B cell (primary cell): ENCODE measurements at regions not wholly inside any gene's neighbourhood (a gene's known extent, or its start where the extent isn't known, plus 50 kb on each side); places are given as distances from the start of the nearest gene placed in this dataset.

Source experiments
- ATAC-seq: fragments of 200-7000 bp; cut with Tn5 transposase; one replicate; pipeline ENCODE4 v1.10.0; 2021; ENCODE audit warnings: low read depth, mild to moderate bottlenecking, moderate number of reproducible peaks, moderate library complexity
- CTCF ChIA-PET: fragments of 350-600 bp; sonication (Branson Sonifier 250); formaldehyde crosslinking; loops from one replicate; lab custom pipeline; 2021; ENCODE audit warnings: antibody characterized with exemption, inconsistent platforms; lab: Charles Lee
- POLR2A ChIA-PET: fragments of 350-600 bp; sonication (Branson Sonifier 250); formaldehyde crosslinking; loops from one replicate; lab custom pipeline; 2021; ENCODE audit warnings: antibody characterized with exemption; lab: Charles Lee
- DNase-seq: peaks from one replicate; pipeline ENCODE4 v3.0.0; 2013
- H2AFZ ChIP-seq: 2 replicates; pipeline ENCODE4 v1.6.1; 2012; ENCODE audit warnings: mild to moderate bottlenecking, low read depth, low read length; ENCODE audit not compliant: insufficient read depth, poor library complexity, severe bottlenecking
- H3K27ac ChIP-seq, 2 donors: 1 replicate in 1 of 2; 2 replicates in 1 of 2; pipeline ENCODE4 v1.5.1; 2012 to 2013; ENCODE audit warnings: low read length in 2 of 2, mild to moderate bottlenecking in 2 of 2, moderate library complexity in 1 of 2
- H3K27me3 ChIP-seq, 4 experiments: fragments of 200-600 bp in 1 of 4; sonication (generic) in 1 of 4; replicated peaks in 1 of 4; 1 replicate in 2 of 4; 2 replicates in 2 of 4; pipeline versions ENCODE4 v1.6.1 to v1.7.0; 2013 to 2016; ENCODE audit warnings: low read length in 3 of 4, mild to moderate bottlenecking in 2 of 4, mixed read lengths in 1 of 4, moderate library complexity in 1 of 4; ENCODE audit not compliant: insufficient read depth in 4 of 4, control insufficient read depth in 3 of 4; ENCODE audit errors: control extremely low read depth in 1 of 4
- H3K36me3 ChIP-seq, 2 experiments: replicated peaks in 1 of 2; 1 replicate in 1 of 2; 2 replicates in 1 of 2; pipeline versions ENCODE4 v1.6.1 to v1.7.1; 2013; ENCODE audit warnings: low read length in 1 of 2; ENCODE audit not compliant: insufficient read depth in 2 of 2, control insufficient read depth in 1 of 2; ENCODE audit errors: control extremely low read depth in 1 of 2, extremely low read depth in 1 of 2
- H3K4me1 ChIP-seq, 2 donors: fragments of 200-600 bp in 1 of 2; sonication (generic) in 1 of 2; 1 replicate in 1 of 2; 2 replicates in 1 of 2; pipeline versions ENCODE4 v1.5.1 to v1.6.1; 2013 to 2017; ENCODE audit warnings: low read length in 2 of 2; ENCODE audit not compliant: control insufficient read depth in 2 of 2, insufficient read depth in 2 of 2
- H3K4me2 ChIP-seq: replicated peaks from 2 replicates; pipeline ENCODE3; 2012; ENCODE audit warnings: mild to moderate bottlenecking, low read depth, low read length; ENCODE audit not compliant: poor library complexity, severe bottlenecking
- H3K4me3 ChIP-seq, 5 experiments: fragments of 200-600 bp in 1 of 5; sonication (generic) in 1 of 5; 1 replicate in 3 of 5; 2 replicates in 2 of 5; pipeline versions ENCODE4 v1.5.1 to v1.7.0; 2011 to 2016; ENCODE audit warnings: low read length in 4 of 5, mild to moderate bottlenecking in 4 of 5, low read depth in 2 of 5, control low read depth in 1 of 5, moderate library complexity in 1 of 5; ENCODE audit not compliant: insufficient read depth in 1 of 5; ENCODE audit errors: control extremely low read depth in 1 of 5, extremely low read depth in 1 of 5
- H3K79me2 ChIP-seq: fragments of 200-600 bp; sonication (generic); one replicate; pipeline ENCODE4 v1.6.0; 2016; ENCODE audit warnings: low read length; ENCODE audit not compliant: control insufficient read depth, insufficient read depth
- H3K9ac ChIP-seq: fragments of 200-600 bp; sonication (generic); 2 replicates; pipeline ENCODE4 v1.6.1; 2017; ENCODE audit warnings: mild to moderate bottlenecking, low read length, moderate library complexity
- H3K9me3 ChIP-seq, 3 donors: one replicate each; pipeline versions ENCODE4 v1.6.1 to v1.7.1; 2013; ENCODE audit warnings: low read length in 2 of 3; ENCODE audit not compliant: control insufficient read depth in 2 of 3, insufficient read depth in 1 of 3; ENCODE audit errors: control extremely low read depth in 1 of 3
- H4K20me1 ChIP-seq: 2 replicates; pipeline ENCODE4 v1.6.0; 2012; ENCODE audit warnings: mild to moderate bottlenecking, low read length; ENCODE audit not compliant: insufficient read depth, control insufficient read depth, poor library complexity, severe bottlenecking
- H3K27ac Mint-ChIP-seq: one replicate; pipeline ENCODE4 v1.8.0; 2021; ENCODE audit warnings: mixed read lengths
- H3K27me3 Mint-ChIP-seq: one replicate; pipeline ENCODE4 v1.8.0; 2021; ENCODE audit warnings: mixed read lengths
- H3K4me1 Mint-ChIP-seq: one replicate; pipeline ENCODE4 v1.8.0; 2021; ENCODE audit warnings: mixed read lengths
- H3K4me3 Mint-ChIP-seq: one replicate; pipeline ENCODE4 v1.8.0; 2021; ENCODE audit warnings: mixed read lengths
- H3K9me3 Mint-ChIP-seq: one replicate; pipeline ENCODE4 v1.8.0; 2022; ENCODE audit warnings: mixed read lengths; ENCODE audit not compliant: insufficient read depth
- CTCF ChIP-seq: fragments of 200-600 bp; IDR thresholded peaks from one replicate; pipeline ENCODE4 v1.8.0; 2022; ENCODE audit warnings: antibody characterized with exemption, mild to moderate bottlenecking
- EZH2 ChIP-seq: IDR thresholded peaks from 2 replicates; pipeline ENCODE4 v1.6.1; 2012; ENCODE audit warnings: borderline replicate concordance, low read depth, mild to moderate bottlenecking, moderate library complexity, low read length; ENCODE audit not compliant: insufficient read depth, poor library complexity, severe bottlenecking
- WGBS: methylation state at CpG from one replicate; pipeline ENCODE4 v1.1.5; 2013; ENCODE audit warnings: missing lambda C conversion rate; ENCODE audit not compliant: insufficient coverage; 5-methylcytosine and 5-hydroxymethylcytosine counted together
- intact Hi-C: fragments of 100-400 bp; cut with micrococcal nuclease; formaldehyde crosslinking; loops from one replicate; pipeline ENCODE4 v1.10.0; 2022

DNA sequence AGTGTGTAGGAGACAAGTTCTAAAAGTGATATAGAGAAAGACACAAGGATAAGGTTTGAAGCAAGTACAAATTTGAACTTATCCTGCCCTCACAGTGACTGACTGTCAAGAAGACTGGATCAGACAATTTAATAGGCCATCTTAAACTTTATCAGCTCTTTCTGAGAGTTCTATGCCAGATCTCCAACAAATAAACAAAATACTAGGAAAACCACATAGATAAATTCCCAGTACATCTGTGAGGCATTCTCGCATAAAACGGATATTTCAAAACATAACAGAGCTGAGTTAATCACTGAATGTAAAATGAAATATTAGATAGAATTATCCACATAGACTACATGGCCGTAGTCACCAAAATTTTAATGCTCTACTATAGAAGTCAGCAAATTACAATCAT, 120.9 kb upstream of the LUZP2 start:
- WGBS: no CpG with 5 or more reads among the region's 3 CpGs
- H4K20me1 ChIP-seq: no peaks in the 10 kb centered on the region
- H3K9ac ChIP-seq: no peak overlapping the region
- Mint-ChIP-seq H3K27me3 (no peaks in the 10 kb centered on the region), H3K4me3 (no peak overlapping the region), H3K9me3 (no peaks in the 10 kb centered on the region), H3K27ac (no peak overlapping the region), H3K4me1 (no peaks in the 10 kb centered on the region)
- no peak for DNase-seq
- no peaks in the 10 kb centered on the region for H3K9me3 ChIP-seq
- ChIA-PET POLR2A (no interaction called here), CTCF (no interaction called here)
- H3K36me3 ChIP-seq: no peaks in the 10 kb centered on the region
- intact Hi-C loops: no loop called here
- no peak for ATAC-seq
- H3K79me2 ChIP-seq: no peaks in the 10 kb centered on the region
- no peak overlapping the region for H3K27ac ChIP-seq
- H2AFZ ChIP-seq: no peak overlapping the region
- H3K27me3 ChIP-seq: no peaks in the 10 kb centered on the region
- no peak for TF ChIP-seq EZH2
- TF ChIP-seq CTCF: no peak
- no peaks in the 10 kb centered on the region for H3K4me1 ChIP-seq
- H3K4me2 ChIP-seq: no peak overlapping the region
- no peak overlapping the region for H3K4me3 ChIP-seq

DNA sequence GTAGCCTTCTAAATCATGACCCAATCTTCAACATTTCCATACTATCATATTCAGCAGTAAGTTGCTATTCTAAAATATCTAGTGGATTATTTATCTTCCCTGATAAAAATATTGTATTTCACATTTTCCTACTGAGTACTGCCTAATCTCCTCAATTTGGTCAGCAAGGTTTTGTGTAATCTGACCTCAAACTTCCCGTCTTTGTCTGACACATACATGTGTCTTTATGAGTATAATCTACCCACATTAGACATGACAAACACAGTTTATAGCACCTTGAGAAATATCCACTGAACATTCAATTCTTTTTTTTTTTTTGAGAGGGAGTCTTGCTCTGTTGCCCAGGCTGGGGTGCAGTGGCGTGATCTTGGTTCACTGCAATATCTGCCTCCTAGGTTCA, 113.7 kb upstream of the LUZP2 start:
- Histone ChIP-seq H3K4me3 (no peak overlapping the region), H3K27me3 (no peaks in the 10 kb centered on the region), H3K36me3 (no peaks in the 10 kb centered on the region), H3K27ac (no peak overlapping the region), H2AFZ (no peak overlapping the region), H3K4me1 (no peaks in the 10 kb centered on the region), H3K9ac (no peak overlapping the region), H3K4me2 (no peak overlapping the region), H4K20me1 (no peaks in the 10 kb centered on the region), H3K79me2 (no peaks in the 10 kb centered on the region), H3K9me3 (no peaks in the 10 kb centered on the region)
- Mint-ChIP-seq H3K4me3 (no peak overlapping the region), H3K4me1 (no peaks in the 10 kb centered on the region), H3K27ac (no peak overlapping the region), H3K9me3 (no peaks in the 10 kb centered on the region), H3K27me3 (no peaks in the 10 kb centered on the region)
- intact Hi-C loops: no loop called here
- DNase-seq (no peak), ATAC-seq (no peak)
- WGBS: 100% methylated on average over 1 of the region's 2 CpGs
- TF ChIP-seq CTCF (no peak), EZH2 (no peak)
- ChIA-PET CTCF (no interaction called here), POLR2A (no interaction called here)
